HepG2 (cell line): ENCODE measurements at regions not wholly inside any gene's neighbourhood (a gene's known extent, or its start where the extent isn't known, plus 50 kb on each side); places are given as distances from the start of the nearest gene placed in this dataset.

ENCODE experiments used
- EHMT2 ChIP-seq: fragments of 200-600 bp; sonication (generic); IDR thresholded peaks from 2 replicates; pipeline ENCODE4 v1.7.0; 2017; ENCODE audit warnings: antibody characterized with exemption, low read depth, low read length, borderline replicate concordance
- FOXM1 ChIP-seq: sonication (generic); formaldehyde crosslinking; IDR thresholded peaks from 2 replicates; pipeline ENCODE4 v1.5.0; 2020; ENCODE audit warnings: missing genetic modification reagents
- MXD4 ChIP-seq: IDR thresholded peaks from 2 replicates; pipeline ENCODE4 v1.6.1; 2016; ENCODE audit warnings: mild to moderate bottlenecking, missing biosample characterization, missing genetic modification reagents
- MZF1 ChIP-seq: sonication (generic); formaldehyde crosslinking; IDR thresholded peaks from 2 replicates; pipeline ENCODE4 v1.8.1; 2023; ENCODE audit warnings: mild to moderate bottlenecking, missing genetic modification reagents, borderline replicate concordance
- POLR2A ChIP-seq, 2 experiments: IDR thresholded peaks; 2 replicates each; pipeline ENCODE4 v1.6.1; 2011; ENCODE audit warnings: low read depth in 2 of 2, low read length in 2 of 2, mild to moderate bottlenecking in 1 of 2, moderate library complexity in 1 of 2; ENCODE audit not compliant: insufficient read depth in 1 of 2
- RAD21 ChIP-seq: fragments of 450-650 bp; formaldehyde crosslinking; IDR thresholded peaks from 2 replicates; pipeline ENCODE4 v1.5.0; 2020; ENCODE audit warnings: mild to moderate bottlenecking
- RBM22 ChIP-seq: fragments of 200-400 bp; formaldehyde crosslinking; optimal IDR thresholded peaks from 2 replicates; pipeline ENCODE3; 2017; ENCODE audit warnings: mild to moderate bottlenecking, low read length, moderate library complexity
- ZNF224 ChIP-seq: sonication (generic); formaldehyde crosslinking; IDR thresholded peaks from 2 replicates; pipeline ENCODE4 v1.5.0; 2020; ENCODE audit warnings: mild to moderate bottlenecking, missing genetic modification reagents
- ZNF24 ChIP-seq: fragments of 450-650 bp; IDR thresholded peaks from 2 replicates; pipeline ENCODE4 v1.6.1; 2017; ENCODE audit warnings: antibody characterized with exemption, mild to moderate bottlenecking
- TF ChIP-seq, protein P1 (sequence below): IDR thresholded peaks from 2 replicates; pipeline ENCODE4 v1.6.1; 2012; ENCODE audit warnings: inconsistent platforms
- TF ChIP-seq, protein P2 (sequence below): sonication (generic); formaldehyde crosslinking; IDR thresholded peaks from 2 replicates; pipeline ENCODE4 v1.4.0; 2020; ENCODE audit warnings: missing genetic modification reagents

DNA sequence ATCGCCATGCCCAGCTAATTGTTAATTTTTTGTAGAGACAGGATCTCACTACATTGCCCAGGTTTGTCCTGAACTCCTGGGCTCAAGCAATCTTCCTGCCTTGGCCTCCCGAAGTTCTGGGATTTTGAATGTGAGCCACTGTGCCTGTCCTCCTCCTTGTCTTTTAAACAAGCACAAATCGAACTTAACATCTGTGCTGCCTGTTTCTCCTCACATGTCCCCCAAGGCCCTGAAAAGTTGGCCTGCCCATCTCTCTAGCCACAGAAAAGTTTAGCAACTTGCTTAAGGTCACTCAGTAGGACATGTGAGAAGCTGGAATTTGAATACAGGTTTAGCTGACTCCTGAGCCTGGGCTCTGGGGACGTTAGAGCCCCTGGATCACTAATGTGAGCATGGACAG lies 115.7 kb upstream of the KCNG1 start:
- TF ChIP-seq ZNF24 = no peak
- no peak for TF ChIP-seq MXD4 (CRISPR knock-in tag)
- TF ChIP-seq RBM22 = no peak
- no peak for TF ChIP-seq EHMT2
- TF ChIP-seq MZF1 = no peak
- no peak for TF ChIP-seq FOXM1
- TF ChIP-seq ZNF224 (CRISPR knock-in tag) = no peak
- TF ChIP-seq, protein P1, sequence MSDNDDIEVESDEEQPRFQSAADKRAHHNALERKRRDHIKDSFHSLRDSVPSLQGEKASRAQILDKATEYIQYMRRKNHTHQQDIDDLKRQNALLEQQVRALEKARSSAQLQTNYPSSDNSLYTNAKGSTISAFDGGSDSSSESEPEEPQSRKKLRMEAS = no peak
- TF ChIP-seq, protein P2, sequence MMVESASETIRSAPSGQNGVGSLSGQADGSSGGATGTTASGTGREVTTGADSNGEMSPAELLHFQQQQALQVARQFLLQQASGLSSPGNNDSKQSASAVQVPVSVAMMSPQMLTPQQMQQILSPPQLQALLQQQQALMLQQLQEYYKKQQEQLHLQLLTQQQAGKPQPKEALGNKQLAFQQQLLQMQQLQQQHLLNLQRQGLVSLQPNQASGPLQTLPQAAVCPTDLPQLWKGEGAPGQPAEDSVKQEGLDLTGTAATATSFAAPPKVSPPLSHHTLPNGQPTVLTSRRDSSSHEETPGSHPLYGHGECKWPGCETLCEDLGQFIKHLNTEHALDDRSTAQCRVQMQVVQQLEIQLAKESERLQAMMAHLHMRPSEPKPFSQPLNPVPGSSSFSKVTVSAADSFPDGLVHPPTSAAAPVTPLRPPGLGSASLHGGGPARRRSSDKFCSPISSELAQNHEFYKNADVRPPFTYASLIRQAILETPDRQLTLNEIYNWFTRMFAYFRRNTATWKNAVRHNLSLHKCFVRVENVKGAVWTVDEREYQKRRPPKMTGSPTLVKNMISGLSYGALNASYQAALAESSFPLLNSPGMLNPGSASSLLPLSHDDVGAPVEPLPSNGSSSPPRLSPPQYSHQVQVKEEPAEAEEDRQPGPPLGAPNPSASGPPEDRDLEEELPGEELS (CRISPR knock-in tag) = no peak
- no peak for TF ChIP-seq POLR2A (IDR thresholded peaks at IDR 0.05; ENCODE audit: insufficient read depth in 1 of 2, low read depth in 2 of 2, low read length in 2 of 2)
- TF ChIP-seq RAD21 (CRISPR knock-in tag) = no peak
